Coronary artery (tissue), 2 donors: ENCODE measurements at regions not wholly inside any gene's neighbourhood (a gene's known extent, or its start where the extent isn't known, plus 50 kb on each side); places are given as distances from the start of the nearest gene placed in this dataset.

ENCODE experiments used
- DNase-seq: peaks from one replicate; pipeline ENCODE4 v3.0.0-alpha.2; 2017; ENCODE audit warnings: low spot score
- H3K27ac ChIP-seq, 2 donors: fragments of 200-600 bp; sonication (generic); one replicate each; pipeline ENCODE4 v1.5.1; 2016 to 2019
- H3K4me3 ChIP-seq: fragments of 200-600 bp; sonication (generic); 2 replicates; pipeline ENCODE4 v1.5.1; 2016; ENCODE audit warnings: mild to moderate bottlenecking, moderate library complexity
- TF ChIP-seq, protein P1 (sequence below): fragments of 200-600 bp; sonication (generic); IDR thresholded peaks from one replicate; pipeline ENCODE4 v1.5.1; 2019; ENCODE audit warnings: antibody characterized with exemption

- no peak for DNase-seq
- TF ChIP-seq, protein P1, sequence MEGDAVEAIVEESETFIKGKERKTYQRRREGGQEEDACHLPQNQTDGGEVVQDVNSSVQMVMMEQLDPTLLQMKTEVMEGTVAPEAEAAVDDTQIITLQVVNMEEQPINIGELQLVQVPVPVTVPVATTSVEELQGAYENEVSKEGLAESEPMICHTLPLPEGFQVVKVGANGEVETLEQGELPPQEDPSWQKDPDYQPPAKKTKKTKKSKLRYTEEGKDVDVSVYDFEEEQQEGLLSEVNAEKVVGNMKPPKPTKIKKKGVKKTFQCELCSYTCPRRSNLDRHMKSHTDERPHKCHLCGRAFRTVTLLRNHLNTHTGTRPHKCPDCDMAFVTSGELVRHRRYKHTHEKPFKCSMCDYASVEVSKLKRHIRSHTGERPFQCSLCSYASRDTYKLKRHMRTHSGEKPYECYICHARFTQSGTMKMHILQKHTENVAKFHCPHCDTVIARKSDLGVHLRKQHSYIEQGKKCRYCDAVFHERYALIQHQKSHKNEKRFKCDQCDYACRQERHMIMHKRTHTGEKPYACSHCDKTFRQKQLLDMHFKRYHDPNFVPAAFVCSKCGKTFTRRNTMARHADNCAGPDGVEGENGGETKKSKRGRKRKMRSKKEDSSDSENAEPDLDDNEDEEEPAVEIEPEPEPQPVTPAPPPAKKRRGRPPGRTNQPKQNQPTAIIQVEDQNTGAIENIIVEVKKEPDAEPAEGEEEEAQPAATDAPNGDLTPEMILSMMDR: no peak
- H3K27ac ChIP-seq: no peak overlapping the region
- no peak overlapping the region for H3K4me3 ChIP-seq
Measured at GRCh38 chr2:175580652-175581051, 399.1 kb upstream of the ATP5MC3 start.

DNA sequence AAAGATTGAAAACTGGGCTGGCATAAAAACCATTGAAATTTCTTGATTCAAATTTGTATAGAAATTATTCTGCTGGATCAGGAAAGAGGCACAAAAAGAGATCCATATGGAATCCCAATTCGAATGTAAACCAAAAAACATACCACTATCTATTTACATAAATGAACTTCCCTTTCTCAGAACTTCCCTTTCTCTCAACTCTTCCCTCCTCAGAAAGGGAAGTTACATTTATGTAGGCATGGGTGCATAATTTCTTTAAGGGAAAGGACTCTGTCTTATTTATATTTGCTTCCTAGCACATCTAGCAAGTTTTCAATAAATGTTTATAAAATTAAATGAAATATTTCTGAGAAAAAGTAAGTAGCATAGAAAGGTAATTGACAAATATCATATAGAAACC lies 398.1 kb upstream of the ATP5MC3 start:
- Histone ChIP-seq H3K27ac (no peak overlapping the region), H3K4me3 (no peak overlapping the region)
- DNase-seq: no peak
- TF ChIP-seq, protein P1: no peak

- Histone ChIP-seq H3K4me3 (no peak overlapping the region), H3K27ac (no peak overlapping the region)
- no peak for DNase-seq
- TF ChIP-seq, protein P1: no peak
Measured at GRCh38 chr2:175577368-175577970, 396.0 kb upstream of the ATP5MC3 start.

DNA sequence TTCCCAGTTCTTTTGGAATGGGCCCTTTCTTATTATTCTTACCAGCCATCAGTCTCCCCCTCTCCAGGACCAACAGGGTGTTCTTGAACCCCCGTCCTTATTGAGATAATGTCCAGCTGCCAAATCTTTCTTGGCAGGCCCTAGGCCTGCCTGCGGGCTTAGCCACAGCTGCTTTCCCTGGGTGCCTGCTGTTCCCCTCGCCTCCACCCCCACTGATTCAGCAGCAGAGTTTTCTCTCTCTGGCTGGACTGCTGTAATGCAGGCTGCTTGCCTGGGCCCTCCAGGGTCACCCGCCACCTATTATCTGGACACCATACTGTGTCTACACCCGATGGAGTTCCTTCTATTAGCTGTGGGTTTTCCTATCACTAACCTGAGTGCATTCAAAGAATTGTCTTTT lies 395.4 kb upstream of the ATP5MC3 start:
- H3K4me3 ChIP-seq: no peak overlapping the region
- TF ChIP-seq, protein P1: no peak
- DNase-seq: no peak
- H3K27ac ChIP-seq: no peak overlapping the region

DNA sequence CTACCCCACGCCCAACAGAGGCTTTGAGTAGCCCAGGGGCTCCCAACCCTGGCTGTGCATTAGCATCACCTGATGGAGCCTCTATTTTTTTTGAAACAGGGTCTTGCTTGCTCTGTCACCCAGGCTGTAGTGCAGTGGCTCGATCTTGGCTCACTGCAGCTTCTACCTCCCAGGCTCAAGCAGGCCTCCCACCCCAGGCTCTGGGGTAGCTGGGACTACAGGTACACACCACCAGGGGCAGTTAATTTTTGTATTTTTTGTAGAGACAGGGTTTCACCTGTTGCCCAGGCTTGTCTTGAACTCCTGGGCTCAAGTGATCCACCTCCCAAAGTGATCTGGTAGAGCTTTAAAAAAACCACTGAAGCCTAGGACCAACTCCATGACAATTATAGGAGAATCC lies 394.8 kb upstream of the ATP5MC3 start:
- DNase-seq: no peak
- Histone ChIP-seq H3K4me3 (no peak overlapping the region), H3K27ac (no peak overlapping the region)
- TF ChIP-seq, protein P1: no peak

- TF ChIP-seq, protein P1: no peak
- no peak overlapping the region for H3K4me3 ChIP-seq
- H3K27ac ChIP-seq: no peak overlapping the region
- DNase-seq: no peak
Measured at GRCh38 chr2:175575346-175576258, 394.1 kb upstream of the ATP5MC3 start.

DNA sequence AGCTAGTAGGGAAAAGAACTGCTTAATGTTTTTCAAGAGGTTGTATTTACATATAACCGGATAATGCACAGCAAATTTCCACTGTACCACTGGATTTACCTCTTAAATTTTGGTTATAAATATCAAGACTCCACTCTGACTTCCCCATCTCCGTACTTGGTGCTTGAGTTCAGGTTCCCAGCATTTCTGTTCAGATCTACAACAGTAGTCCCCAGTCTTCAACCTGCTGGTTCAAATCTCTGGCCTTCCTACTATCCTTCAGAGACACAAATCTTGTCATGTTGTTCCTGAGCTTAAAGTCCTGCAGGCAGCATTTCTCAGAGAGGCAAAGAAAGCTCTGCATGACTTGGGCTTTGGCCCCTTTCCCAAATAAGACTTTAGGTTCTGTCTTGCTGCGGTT lies 392.6 kb upstream of the ATP5MC3 start:
- TF ChIP-seq, protein P1: no peak
- no peak overlapping the region for H3K4me3 ChIP-seq
- no peak for DNase-seq
- no peak overlapping the region for H3K27ac ChIP-seq
